ENCODE measurements at regions not wholly inside any gene's neighbourhood (a gene's known extent, or its start where the extent isn't known, plus 50 kb on each side); places are given as distances from the start of the nearest gene placed in this dataset.

DNA sequence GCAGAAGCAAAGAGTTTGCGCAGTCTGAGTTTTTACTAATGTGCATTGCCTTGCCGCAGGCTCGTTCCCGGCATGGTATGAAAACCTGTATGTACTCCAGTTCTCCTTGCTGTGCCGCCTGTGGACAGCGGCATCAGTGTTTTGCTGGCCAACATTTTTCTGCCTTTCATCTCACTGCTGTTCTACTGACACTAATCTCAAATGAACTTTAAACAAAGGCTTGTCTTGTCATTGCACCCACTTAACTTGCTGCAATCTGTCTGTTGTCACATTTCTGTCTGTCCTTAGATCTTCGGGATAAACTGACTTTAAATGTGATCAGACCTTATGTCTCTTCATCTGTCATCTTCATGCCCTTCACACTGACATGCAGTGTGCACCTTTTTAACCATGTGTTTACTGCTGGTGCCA, 71.7 kb upstream of the ZNRF2 start:
- TF ChIP-seq, protein P1, sequence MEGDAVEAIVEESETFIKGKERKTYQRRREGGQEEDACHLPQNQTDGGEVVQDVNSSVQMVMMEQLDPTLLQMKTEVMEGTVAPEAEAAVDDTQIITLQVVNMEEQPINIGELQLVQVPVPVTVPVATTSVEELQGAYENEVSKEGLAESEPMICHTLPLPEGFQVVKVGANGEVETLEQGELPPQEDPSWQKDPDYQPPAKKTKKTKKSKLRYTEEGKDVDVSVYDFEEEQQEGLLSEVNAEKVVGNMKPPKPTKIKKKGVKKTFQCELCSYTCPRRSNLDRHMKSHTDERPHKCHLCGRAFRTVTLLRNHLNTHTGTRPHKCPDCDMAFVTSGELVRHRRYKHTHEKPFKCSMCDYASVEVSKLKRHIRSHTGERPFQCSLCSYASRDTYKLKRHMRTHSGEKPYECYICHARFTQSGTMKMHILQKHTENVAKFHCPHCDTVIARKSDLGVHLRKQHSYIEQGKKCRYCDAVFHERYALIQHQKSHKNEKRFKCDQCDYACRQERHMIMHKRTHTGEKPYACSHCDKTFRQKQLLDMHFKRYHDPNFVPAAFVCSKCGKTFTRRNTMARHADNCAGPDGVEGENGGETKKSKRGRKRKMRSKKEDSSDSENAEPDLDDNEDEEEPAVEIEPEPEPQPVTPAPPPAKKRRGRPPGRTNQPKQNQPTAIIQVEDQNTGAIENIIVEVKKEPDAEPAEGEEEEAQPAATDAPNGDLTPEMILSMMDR (IDR thresholded peaks at IDR 0.05): no peak
- TF ChIP-seq POLR2A (IDR thresholded peaks at IDR 0.05): no peak

All from breast epithelium (tissue), 3 donors.